Activated naive CD4-positive, alpha-beta T cell treated with anti-CD3 and anti-CD28 coated beads, Interleukin-2, amount 50 U/mL, for 72 hours (primary cell): ENCODE measurements at regions not wholly inside any gene's neighbourhood (a gene's known extent, or its start where the extent isn't known, plus 50 kb on each side); places are given as distances from the start of the nearest gene placed in this dataset.

Experiments used
- ATAC-seq, 2 donors: fragments of 150-1000 bp; cut with Tn5 transposase; 2 replicates each; pipeline ENCODE4 v1.10.0; 2021; ENCODE audit warnings: mild to moderate bottlenecking in 2 of 2, moderate library complexity in 2 of 2
- DNase-seq, 2 donors: peaks; one replicate each; pipeline ENCODE4 v3.0.0; 2021 to 2022; ENCODE audit warnings: low spot score in 2 of 2
- H3K27ac Mint-ChIP-seq, 2 donors: one replicate each; pipeline ENCODE4 v1.8.0; 2022; ENCODE audit warnings: mild to moderate bottlenecking in 2 of 2, mixed read lengths in 2 of 2
- H3K36me3 Mint-ChIP-seq, 2 donors: one replicate each; pipeline ENCODE4 v1.8.0; 2022; ENCODE audit warnings: mixed read lengths in 2 of 2
- H3K9me3 Mint-ChIP-seq, 2 donors: one replicate each; pipeline ENCODE4 v1.8.0; 2022; ENCODE audit warnings: mixed read lengths in 2 of 2

- H3K9me3 Mint-ChIP-seq: peaks cover 16 to 17% of the 10 kb centered on the region in 2 donors
- H3K27ac Mint-ChIP-seq: no peak overlapping the region
- H3K36me3 Mint-ChIP-seq: no peaks in the 10 kb centered on the region
- ATAC-seq (no peak), DNase-seq (no peak)
Observed at GRCh38 chr4:178340468-178340867, 898.2 kb upstream of the AGA start.

DNA sequence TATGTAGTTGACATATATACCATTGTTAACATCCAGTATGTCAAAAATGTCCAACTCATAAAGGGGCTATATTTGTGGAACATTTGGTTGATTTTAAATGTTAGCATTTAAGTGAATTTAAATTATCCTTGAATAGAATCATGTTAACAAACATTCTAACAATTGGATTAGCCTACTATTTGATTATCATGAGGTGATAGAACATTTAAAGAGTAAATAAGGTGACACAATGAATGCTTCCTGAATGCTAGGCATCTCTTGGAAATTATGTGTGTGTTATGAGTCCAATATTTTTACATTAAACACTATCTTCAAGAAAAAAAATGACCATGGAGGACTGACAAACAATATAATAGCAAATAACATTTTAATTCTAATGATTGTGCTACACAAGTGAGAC is 901.9 kb upstream of the AGA start:
- DNase-seq (no peak), ATAC-seq (no peak)
- no peaks in the 10 kb centered on the region for H3K36me3 Mint-ChIP-seq
- peaks cover 9 to 11% of the 10 kb centered on the region in 2 donors for H3K9me3 Mint-ChIP-seq
- no peak overlapping the region for H3K27ac Mint-ChIP-seq

DNA sequence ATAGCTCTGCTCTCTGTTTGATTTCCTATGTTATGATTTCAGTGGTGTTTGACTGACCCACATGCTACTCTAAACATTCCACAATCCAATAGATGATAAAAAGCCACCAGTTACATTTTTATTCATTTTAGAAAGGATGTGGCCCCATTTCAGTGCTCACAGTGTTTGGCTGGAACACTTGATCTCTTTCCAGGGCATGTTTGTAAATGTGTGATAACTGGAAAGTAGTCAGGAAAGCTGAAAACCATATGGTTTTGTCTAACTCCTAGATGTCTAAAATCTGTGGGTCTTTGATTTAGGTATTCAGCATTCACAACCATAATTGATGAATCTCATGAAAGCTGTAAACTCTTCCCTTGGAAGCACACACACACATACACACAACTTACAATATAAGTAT is 904.9 kb upstream of the AGA start:
- no peaks in the 10 kb centered on the region for H3K36me3 Mint-ChIP-seq
- H3K27ac Mint-ChIP-seq: no peak overlapping the region
- no peak for DNase-seq
- no peak for ATAC-seq
- H3K9me3 Mint-ChIP-seq: peaks cover 9 to 11% of the 10 kb centered on the region in 2 donors

GRCh38 chr4:178349601-178350000 is 907.4 kb upstream of the AGA start:
- ATAC-seq (no peak), DNase-seq (no peak)
- Mint-ChIP-seq H3K36me3 (no peaks in the 10 kb centered on the region), H3K9me3 (peaks cover 9 to 17% of the 10 kb centered on the region in 2 donors), H3K27ac (no peak overlapping the region)

- no peak for DNase-seq
- H3K27ac Mint-ChIP-seq: no peak overlapping the region
- no peaks in the 10 kb centered on the region for H3K36me3 Mint-ChIP-seq
- H3K9me3 Mint-ChIP-seq: peaks cover 6 to 13% of the 10 kb centered on the region in 2 donors
- ATAC-seq: no peak
Observed at GRCh38 chr4:178351185-178351584, 908.9 kb upstream of the AGA start.

DNA sequence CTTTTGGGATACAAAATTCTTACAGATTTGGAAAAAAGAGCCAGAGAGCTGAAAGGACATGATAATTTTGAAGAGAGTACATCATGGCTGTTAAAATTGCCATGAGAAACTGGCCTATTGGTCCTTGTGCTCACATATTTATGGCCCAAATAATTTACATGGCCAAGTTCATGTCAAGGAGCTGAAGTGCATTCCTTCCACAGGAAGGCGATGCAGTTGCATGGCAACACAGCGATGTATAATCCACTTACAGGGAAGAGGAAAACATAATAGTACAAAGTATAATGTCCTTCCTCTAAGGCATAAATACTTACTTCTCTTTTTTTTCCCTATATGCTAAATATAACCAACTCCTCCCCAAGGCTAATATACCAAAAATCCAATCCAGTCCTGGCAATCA is 914.5 kb upstream of the AGA start:
- no peak for DNase-seq
- ATAC-seq: no peak
- no peaks in the 10 kb centered on the region for H3K36me3 Mint-ChIP-seq
- peaks cover 6 to 26% of the 10 kb centered on the region in 2 donors for H3K9me3 Mint-ChIP-seq
- H3K27ac Mint-ChIP-seq: no peak overlapping the region

GRCh38 chr4:178385481-178385880 is 943.2 kb upstream of the AGA start:
- ATAC-seq: no peak
- Mint-ChIP-seq H3K9me3 (peaks cover 8 to 12% of the 10 kb centered on the region in 2 donors), H3K36me3 (no peaks in the 10 kb centered on the region), H3K27ac (no peak overlapping the region)
- DNase-seq: no peak

- Mint-ChIP-seq H3K27ac (no peak overlapping the region), H3K9me3 (peaks cover 8 to 12% of the 10 kb centered on the region in 2 donors), H3K36me3 (no peaks in the 10 kb centered on the region)
- DNase-seq (no peak), ATAC-seq (no peak)
Observed at GRCh38 chr4:178387756-178388155, 945.5 kb upstream of the AGA start.

DNA sequence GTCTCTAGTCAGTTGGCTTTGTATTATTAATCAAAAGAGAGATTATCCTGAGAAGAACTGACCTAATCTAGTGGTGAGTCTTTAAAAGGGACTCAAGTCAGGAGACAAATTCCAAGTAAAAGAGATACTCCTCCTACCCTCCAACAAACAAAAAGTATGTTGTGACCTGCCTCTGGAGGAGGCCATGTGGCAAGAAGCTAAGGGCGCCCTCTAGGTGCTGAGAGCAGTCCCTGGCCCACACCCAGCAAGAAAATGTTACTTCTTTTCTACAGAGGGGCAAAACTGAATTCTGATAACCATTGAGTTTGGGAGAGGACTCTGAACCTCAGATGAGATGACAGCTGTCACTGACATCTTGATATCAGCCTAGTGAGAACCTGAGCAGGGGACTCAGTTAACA is 953.6 kb upstream of the AGA start:
- ATAC-seq: no peak
- peaks cover 0 to 6% of the 10 kb centered on the region in 2 donors for H3K9me3 Mint-ChIP-seq
- H3K27ac Mint-ChIP-seq: no peak overlapping the region
- H3K36me3 Mint-ChIP-seq: no peaks in the 10 kb centered on the region
- DNase-seq: no peak

GRCh38 chr4:178412455-178412854 is 970.2 kb upstream of the AGA start:
- H3K27ac Mint-ChIP-seq: no peak overlapping the region
- H3K9me3 Mint-ChIP-seq: peaks cover 5 to 7% of the 10 kb centered on the region in 2 donors
- ATAC-seq (no peak), DNase-seq (no peak)
- H3K36me3 Mint-ChIP-seq: no peaks in the 10 kb centered on the region

DNA sequence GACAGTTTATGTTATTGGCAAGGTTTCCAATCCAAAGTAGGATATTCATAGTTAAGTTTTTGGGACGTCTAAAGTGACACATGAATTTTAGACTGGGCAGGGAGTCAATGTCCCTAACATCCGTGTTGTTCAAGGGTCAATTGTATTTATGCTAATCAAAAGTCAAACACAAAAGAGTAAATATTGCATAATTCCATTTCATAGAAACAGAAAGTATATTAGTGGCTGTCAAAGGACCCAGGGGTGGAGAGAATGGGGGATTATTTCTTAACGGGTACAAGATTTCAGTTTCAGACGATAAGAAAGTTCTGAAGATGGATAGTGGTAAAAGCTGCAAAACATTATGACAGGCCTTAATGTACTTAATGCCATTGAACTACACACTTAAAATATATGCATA is 971.8 kb upstream of the AGA start:
- DNase-seq: no peak
- Mint-ChIP-seq H3K9me3 (peaks cover 0 to 3% of the 10 kb centered on the region in 2 donors), H3K36me3 (no peaks in the 10 kb centered on the region), H3K27ac (no peak overlapping the region)
- ATAC-seq: no peak

DNA sequence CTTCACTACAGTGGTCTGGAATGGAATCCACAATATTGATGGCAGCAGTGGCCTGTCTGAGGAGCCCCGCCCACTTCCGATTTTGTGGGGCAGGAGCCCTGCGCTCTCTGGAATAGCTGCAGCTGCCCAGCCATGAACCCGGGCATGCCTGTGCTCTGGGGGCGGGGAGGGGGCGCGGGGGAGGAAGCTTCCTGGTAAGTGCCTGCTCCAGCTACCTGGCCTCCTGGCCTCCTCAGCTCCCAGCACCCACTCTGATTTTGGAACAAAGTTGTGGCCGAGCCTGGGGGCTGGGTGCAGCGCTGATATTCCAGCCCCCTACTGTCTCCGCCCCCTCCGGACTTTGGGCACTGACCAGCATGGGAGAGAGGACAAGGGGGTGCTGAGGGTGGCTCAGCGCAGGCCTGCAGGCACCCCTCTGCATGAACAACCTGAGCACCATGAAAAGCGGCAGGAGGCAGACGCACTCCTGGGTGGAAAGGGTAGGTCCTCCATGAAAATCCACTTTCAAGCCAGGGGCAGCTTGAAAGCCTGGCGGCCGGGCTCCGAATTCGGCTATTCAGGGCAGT is 972.7 kb upstream of the AGA start:
- ATAC-seq (no peak), DNase-seq (no peak)
- Mint-ChIP-seq H3K36me3 (no peaks in the 10 kb centered on the region), H3K9me3 (peaks cover 5 to 7% of the 10 kb centered on the region in 2 donors), H3K27ac (no peak overlapping the region)

- Mint-ChIP-seq H3K36me3 (no peaks in the 10 kb centered on the region), H3K9me3 (peaks cover 5 to 7% of the 10 kb centered on the region in 2 donors), H3K27ac (no peak overlapping the region)
- ATAC-seq (no peak), DNase-seq (no peak)
Observed at GRCh38 chr4:178415925-178416324, 973.7 kb upstream of the AGA start.

DNA sequence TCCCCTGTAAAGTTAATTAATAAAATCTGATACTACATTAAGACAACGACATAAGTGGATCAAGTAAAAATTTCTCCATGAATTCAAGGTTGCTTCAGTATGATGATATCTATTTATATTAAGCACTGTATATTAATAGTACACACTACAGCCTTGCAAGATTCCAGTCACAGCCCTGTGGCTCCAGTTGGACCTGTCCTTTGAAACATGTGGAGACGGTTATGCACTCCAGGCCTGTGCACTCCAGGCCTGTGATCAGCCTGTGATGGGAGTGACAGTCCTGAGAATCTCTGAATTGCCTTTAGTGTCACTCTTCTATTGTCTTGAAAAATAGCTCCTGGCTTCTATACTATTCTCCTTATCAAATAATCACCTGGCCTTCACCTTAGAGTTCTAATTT is 981.1 kb upstream of the AGA start:
- ATAC-seq: no peak

GRCh38 chr4:178426871-178427270 is 984.6 kb upstream of the AGA start:
- Mint-ChIP-seq H3K27ac (no peak overlapping the region), H3K36me3 (no peaks in the 10 kb centered on the region), H3K9me3 (peaks cover 7 to 17% of the 10 kb centered on the region in 2 donors)
- ATAC-seq: no peak
- no peak for DNase-seq

More for the DNA sequence above, 981.1 kb upstream of the AGA start:
- no peak overlapping the region for H3K27ac Mint-ChIP-seq
- H3K36me3 Mint-ChIP-seq: no peaks in the 10 kb centered on the region
- H3K9me3 Mint-ChIP-seq: peaks cover 11 to 21% of the 10 kb centered on the region in 2 donors
- DNase-seq: no peak

GRCh38 chr4:178427663-178428062 is 985.4 kb upstream of the AGA start:
- DNase-seq (no peak), ATAC-seq (no peak)
- no peaks in the 10 kb centered on the region for H3K36me3 Mint-ChIP-seq
- H3K27ac Mint-ChIP-seq: no peak overlapping the region
- H3K9me3 Mint-ChIP-seq: peaks cover 7 to 17% of the 10 kb centered on the region in 2 donors

DNA sequence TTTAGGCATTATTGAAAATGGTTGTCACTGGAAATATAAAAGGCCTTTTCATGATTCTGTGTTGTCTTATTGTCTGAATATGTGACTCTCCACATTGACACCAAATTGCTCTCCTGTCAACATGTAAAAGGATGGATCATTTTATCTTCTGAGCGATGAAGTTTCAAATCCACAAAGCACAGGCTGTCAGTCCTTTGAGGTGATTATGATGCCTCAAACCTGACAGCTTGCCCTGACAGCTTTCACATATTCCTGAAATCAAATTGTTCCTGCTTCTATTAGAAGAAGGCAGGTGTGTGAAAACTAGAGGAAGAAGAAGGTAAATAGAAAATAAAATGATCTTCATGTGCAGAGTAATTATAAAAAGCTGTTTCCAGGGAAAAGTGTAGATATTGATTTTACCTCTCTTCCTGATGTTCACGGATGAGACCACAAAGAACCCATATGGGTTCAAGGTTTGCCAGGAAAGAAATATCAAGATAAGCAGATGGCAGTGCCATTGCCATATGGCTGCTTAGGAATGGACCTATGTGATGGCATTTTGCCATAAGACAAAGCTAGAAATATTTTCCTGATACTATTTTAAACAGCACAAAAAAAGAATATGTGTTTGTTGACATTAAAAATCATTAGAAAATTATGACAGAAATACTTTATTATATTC is 1006.3 kb upstream of the AGA start:
- no peaks in the 10 kb centered on the region for H3K36me3 Mint-ChIP-seq
- no peak for ATAC-seq
- H3K27ac Mint-ChIP-seq: no peak overlapping the region

DNA sequence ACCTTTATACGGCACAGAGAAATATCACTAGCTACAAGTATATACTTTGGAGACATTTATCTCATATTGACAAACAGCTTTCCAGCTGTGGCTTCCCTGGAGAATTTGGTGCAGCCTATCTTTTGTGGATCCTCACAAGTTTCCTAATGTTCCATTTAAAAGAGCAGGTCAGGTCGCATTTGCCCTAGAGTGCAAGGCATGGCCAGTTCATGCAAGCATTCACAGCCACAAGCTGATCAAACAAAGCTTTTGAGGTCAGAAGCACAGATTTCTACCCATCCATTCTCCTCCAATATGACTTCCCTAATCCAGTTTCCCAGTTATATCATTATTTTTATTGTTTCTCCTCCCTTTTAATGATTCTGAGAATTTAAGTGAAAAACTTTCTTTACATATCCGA is 1008.4 kb upstream of the AGA start:
- ATAC-seq (no peak), DNase-seq (no peak)
- Mint-ChIP-seq H3K9me3 (peaks cover 15 to 22% of the 10 kb centered on the region in 2 donors), H3K36me3 (no peaks in the 10 kb centered on the region), H3K27ac (no peak overlapping the region)

More for the DNA sequence above, 1006.3 kb upstream of the AGA start:
- H3K9me3 Mint-ChIP-seq: peaks cover 17 to 22% of the 10 kb centered on the region in 2 donors
- no peak for DNase-seq
